ENCODE measurements at regions not wholly inside any gene's neighbourhood (a gene's known extent, or its start where the extent isn't known, plus 50 kb on each side); places are given as distances from the start of the nearest gene placed in this dataset.

GRCh38 chr22:27340047-27340446, 461.5 kb downstream of the MN1 start:
- no peak for DNase-seq (ENCODE audit: low read depth)

- no peak for DNase-seq (ENCODE audit: low read depth)
These were observed 457.0 kb downstream of the MN1 start for GRCh38 chr22:27344546-27344945.

GRCh38 chr22:27345691-27346090, 455.9 kb downstream of the MN1 start:
- DNase-seq (ENCODE audit: low read depth) = no peak

GRCh38 chr22:27347951-27348350, 453.6 kb downstream of the MN1 start:
- DNase-seq (ENCODE audit: low read depth) = peak; percentile 10

- no peak for DNase-seq (ENCODE audit: low read depth)
These were observed 452.9 kb downstream of the MN1 start for GRCh38 chr22:27348634-27349033.

- no peak for DNase-seq (ENCODE audit: low read depth)
These were observed 452.1 kb downstream of the MN1 start for GRCh38 chr22:27349456-27349855.

- no peak for DNase-seq (ENCODE audit: low read depth)
These were observed 451.2 kb downstream of the MN1 start for GRCh38 chr22:27350306-27350705.

- DNase-seq (ENCODE audit: low read depth) = no peak
These were observed 449.1 kb downstream of the MN1 start for GRCh38 chr22:27352426-27352825.

- DNase-seq (ENCODE audit: low read depth) = no peak
These were observed 443.3 kb downstream of the MN1 start for GRCh38 chr22:27358096-27358870.

- peak; percentile 31 for DNase-seq (ENCODE audit: low read depth)
These were observed 431.3 kb downstream of the MN1 start for GRCh38 chr22:27370269-27370668.

GRCh38 chr22:27370987-27371386, 430.6 kb downstream of the MN1 start:
- DNase-seq (ENCODE audit: low read depth) = no peak

- DNase-seq (ENCODE audit: low read depth) = no peak
These were observed 429.2 kb downstream of the MN1 start for GRCh38 chr22:27372364-27372763.

GRCh38 chr22:27372969-27373670, 428.4 kb downstream of the MN1 start:
- DNase-seq (ENCODE audit: low read depth) = no peak

- peak; percentile 70 for DNase-seq (ENCODE audit: low read depth)
These were observed 423.9 kb downstream of the MN1 start for GRCh38 chr22:27377501-27378295.

- DNase-seq (ENCODE audit: low read depth) = peak; percentile 54
These were observed 423.2 kb downstream of the MN1 start for GRCh38 chr22:27378311-27378800.

- no peak for DNase-seq (ENCODE audit: low read depth)
These were observed 422.6 kb downstream of the MN1 start for GRCh38 chr22:27378995-27379394.

- no peak for DNase-seq (ENCODE audit: low read depth)
These were observed 420.7 kb downstream of the MN1 start for GRCh38 chr22:27380855-27381254.

- DNase-seq (ENCODE audit: low read depth) = no peak
These were observed 420.0 kb downstream of the MN1 start for GRCh38 chr22:27381552-27381951.

- DNase-seq (ENCODE audit: low read depth) = no peak
These were observed 419.4 kb downstream of the MN1 start for GRCh38 chr22:27381960-27382742.

GRCh38 chr22:27382947-27383346, 418.6 kb downstream of the MN1 start:
- DNase-seq (ENCODE audit: low read depth) = no peak

GRCh38 chr22:27383896-27384295, 417.7 kb downstream of the MN1 start:
- no peak for DNase-seq (ENCODE audit: low read depth)

All from Daoy (cell line).